Liver (tissue), 8 donors: ENCODE measurements at regions not wholly inside any gene's neighbourhood (a gene's known extent, or its start where the extent isn't known, plus 50 kb on each side); places are given as distances from the start of the nearest gene placed in this dataset.

Experiments
- DNase-seq: peaks from one replicate; pipeline ENCODE4 v3.0.0-alpha.2; 2017; ENCODE audit warnings: low spot score
- H3K27ac ChIP-seq, 2 donors: one replicate each; pipeline ENCODE4 v1.7.0; 2013; ENCODE audit warnings: inconsistent platforms in 2 of 2, low read length in 2 of 2, control low read depth in 1 of 2, low read depth in 1 of 2, mild to moderate bottlenecking in 1 of 2
- H3K27me3 ChIP-seq, 4 donors: one replicate each; pipeline versions ENCODE4 v1.6.1 to v1.7.0; 2013; ENCODE audit warnings: low read length in 3 of 4, inconsistent platforms in 1 of 4, mild to moderate bottlenecking in 1 of 4, moderate library complexity in 1 of 4; ENCODE audit not compliant: control insufficient read depth in 4 of 4, insufficient read depth in 4 of 4
- H3K36me3 ChIP-seq, 4 donors: one replicate each; pipeline versions ENCODE4 v1.6.1 to v1.7.0; 2013; ENCODE audit warnings: low read length in 3 of 4, mild to moderate bottlenecking in 3 of 4, low read depth in 1 of 4, moderate library complexity in 1 of 4; ENCODE audit not compliant: control insufficient read depth in 4 of 4, insufficient read depth in 3 of 4
- H3K4me1 ChIP-seq, 4 donors: one replicate each; pipeline versions ENCODE4 v1.6.1 to v1.7.0; 2013; ENCODE audit warnings: low read length in 3 of 4, mild to moderate bottlenecking in 3 of 4, moderate library complexity in 1 of 4; ENCODE audit not compliant: control insufficient read depth in 4 of 4, insufficient read depth in 4 of 4
- H3K4me3 ChIP-seq, 3 donors: one replicate each; pipeline versions ENCODE4 v1.6.1 to v1.7.0; 2013; ENCODE audit warnings: low read length in 3 of 3, control low read depth in 1 of 3, low read depth in 1 of 3, mild to moderate bottlenecking in 1 of 3
- H3K9ac ChIP-seq, 2 donors: one replicate each; pipeline ENCODE4 v1.7.0; 2013; ENCODE audit warnings: low read length in 2 of 2, mild to moderate bottlenecking in 2 of 2, moderate library complexity in 2 of 2, control low read depth in 1 of 2, low read depth in 1 of 2
- H3K9me3 ChIP-seq, 4 donors: one replicate each; pipeline versions ENCODE4 v1.6.1 to v1.7.0; 2013; ENCODE audit warnings: low read length in 3 of 4; ENCODE audit not compliant: control insufficient read depth in 4 of 4
- EGR1 ChIP-seq, 2 donors: IDR thresholded peaks; 2 replicates each; pipeline ENCODE4 v1.6.1; 2016 to 2018; ENCODE audit warnings: antibody characterized with exemption in 2 of 2, low read depth in 2 of 2
- FOXA1 ChIP-seq: IDR thresholded peaks from 2 replicates; pipeline ENCODE4 v1.6.1; 2016; ENCODE audit warnings: antibody characterized with exemption
- FOXA2 ChIP-seq: IDR thresholded peaks from 2 replicates; pipeline ENCODE4 v1.6.1; 2016; ENCODE audit warnings: antibody characterized with exemption
- GABPA ChIP-seq, 2 donors: IDR thresholded peaks in 1 of 2; conservative IDR thresholded peaks in 1 of 2; 2 replicates each; pipeline ENCODE4 v1.6.1; 2016; ENCODE audit warnings: antibody characterized with exemption in 2 of 2, mild to moderate bottlenecking in 1 of 2, moderate library complexity in 1 of 2
- HNF4A ChIP-seq, 2 donors: conservative IDR thresholded peaks; 2 replicates each; pipeline ENCODE4 v1.6.1; 2016; ENCODE audit warnings: antibody characterized with exemption in 2 of 2, mild to moderate bottlenecking in 2 of 2
- HNF4G ChIP-seq: IDR thresholded peaks from 2 replicates; pipeline ENCODE4 v1.6.1; 2016; ENCODE audit warnings: antibody characterized with exemption
- JUND ChIP-seq, 2 donors: IDR thresholded peaks; 2 replicates each; pipeline ENCODE4 v1.6.1; 2016; ENCODE audit warnings: antibody characterized with exemption in 2 of 2
- NR2F2 ChIP-seq: IDR thresholded peaks from 2 replicates; pipeline ENCODE4 v1.6.1; 2016; ENCODE audit warnings: antibody characterized with exemption
- RAD21 ChIP-seq, 2 donors: IDR thresholded peaks; 2 replicates each; pipeline ENCODE4 v1.6.1; 2016; ENCODE audit warnings: antibody characterized with exemption in 2 of 2, mild to moderate bottlenecking in 2 of 2
- REST ChIP-seq: IDR thresholded peaks from 2 replicates; pipeline ENCODE4 v1.6.1; 2016; ENCODE audit warnings: antibody characterized with exemption, mild to moderate bottlenecking
- RXRA ChIP-seq, 2 donors: IDR thresholded peaks; 2 replicates each; pipeline ENCODE4 v1.6.1; 2017 to 2018; ENCODE audit warnings: antibody characterized with exemption in 2 of 2, mild to moderate bottlenecking in 1 of 2
- SP1 ChIP-seq: IDR thresholded peaks from 2 replicates; pipeline ENCODE4 v1.6.1; 2018; ENCODE audit warnings: antibody characterized with exemption, mild to moderate bottlenecking
- TAF1 ChIP-seq: conservative IDR thresholded peaks from 2 replicates; pipeline ENCODE4 v1.6.1; 2016; ENCODE audit warnings: antibody characterized with exemption, mild to moderate bottlenecking
- YY1 ChIP-seq: IDR thresholded peaks from 2 replicates; pipeline ENCODE4 v1.6.1; 2016; ENCODE audit warnings: antibody characterized with exemption, mild to moderate bottlenecking
- ZBTB33 ChIP-seq: IDR thresholded peaks from 2 replicates; pipeline ENCODE4 v1.6.1; 2016; ENCODE audit warnings: antibody characterized with exemption
- WGBS: extraction: QIAGEN DNeasy Blood & Tissue Kit; methylation state at CpG from one replicate; pipeline ENCODE4 v1.1.7; 2013; 5-methylcytosine and 5-hydroxymethylcytosine counted together
- TF ChIP-seq, protein P1 (sequence below): IDR thresholded peaks from 2 replicates; pipeline ENCODE4 v1.6.1; 2016; ENCODE audit warnings: antibody characterized with exemption
- TF ChIP-seq, protein P2 (sequence below): fragments of 150-350 bp; IDR thresholded peaks from 2 replicates; pipeline ENCODE4 v1.5.1; 2017; ENCODE audit warnings: improper control_type of control experiment, low read depth, low read length; ENCODE audit not compliant: missing input control
- TF ChIP-seq, protein P3 (sequence below): IDR thresholded peaks from 2 replicates; pipeline ENCODE4 v1.6.1; 2016; ENCODE audit warnings: antibody characterized with exemption
- donor health status: healthy.
- donor health status: healthy.
- donor health status: healthy.
- donor health status: healthy.
- donor health status: healthy.

GRCh38 chr5:3715062-3715461, 119.4 kb downstream of the IRX1 start:
- Histone ChIP-seq H3K4me1 (no peaks in the 10 kb centered on the region), H3K36me3 (no peaks in the 10 kb centered on the region), H3K27ac (no peak overlapping the region), H3K4me3 (no peak overlapping the region), H3K9me3 (peaks cover 0 to 5% (median 0%) of the 10 kb centered on the region in 4 donors), H3K27me3 (no peaks in the 10 kb centered on the region), H3K9ac (no peak overlapping the region)
- no peak for DNase-seq
- TF ChIP-seq GABPA (IDR thresholded peaks at IDR 0.05 in 1 of 2, conservative IDR thresholded peaks at IDR 0.05 in 1 of 2) (no peak), NR2F2 (no peak), HNF4A (conservative IDR thresholded peaks at IDR 0.05) (no peak), ZBTB33 (no peak), FOXA1 (no peak)
- TF ChIP-seq, protein P1, sequence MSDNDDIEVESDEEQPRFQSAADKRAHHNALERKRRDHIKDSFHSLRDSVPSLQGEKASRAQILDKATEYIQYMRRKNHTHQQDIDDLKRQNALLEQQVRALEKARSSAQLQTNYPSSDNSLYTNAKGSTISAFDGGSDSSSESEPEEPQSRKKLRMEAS = no peak
- 66% methylated on average over 9 of the region's 9 CpGs for WGBS

- peaks cover 0 to 3% (median 0%) of the 10 kb centered on the region in 4 donors for H3K27me3 ChIP-seq
- no peaks in the 10 kb centered on the region for H3K4me1 ChIP-seq
- H3K9ac ChIP-seq = no peak overlapping the region
- H3K27ac ChIP-seq = no peak overlapping the region
- no peaks in the 10 kb centered on the region for H3K36me3 ChIP-seq
- 74% methylated on average over 8 of the region's 8 CpGs for WGBS
- H3K4me3 ChIP-seq = no peak overlapping the region
- DNase-seq = no peak
- H3K9me3 ChIP-seq = no peaks in the 10 kb centered on the region
- no peak for TF ChIP-seq HNF4A (conservative IDR thresholded peaks at IDR 0.05)
- TF ChIP-seq, protein P2, sequence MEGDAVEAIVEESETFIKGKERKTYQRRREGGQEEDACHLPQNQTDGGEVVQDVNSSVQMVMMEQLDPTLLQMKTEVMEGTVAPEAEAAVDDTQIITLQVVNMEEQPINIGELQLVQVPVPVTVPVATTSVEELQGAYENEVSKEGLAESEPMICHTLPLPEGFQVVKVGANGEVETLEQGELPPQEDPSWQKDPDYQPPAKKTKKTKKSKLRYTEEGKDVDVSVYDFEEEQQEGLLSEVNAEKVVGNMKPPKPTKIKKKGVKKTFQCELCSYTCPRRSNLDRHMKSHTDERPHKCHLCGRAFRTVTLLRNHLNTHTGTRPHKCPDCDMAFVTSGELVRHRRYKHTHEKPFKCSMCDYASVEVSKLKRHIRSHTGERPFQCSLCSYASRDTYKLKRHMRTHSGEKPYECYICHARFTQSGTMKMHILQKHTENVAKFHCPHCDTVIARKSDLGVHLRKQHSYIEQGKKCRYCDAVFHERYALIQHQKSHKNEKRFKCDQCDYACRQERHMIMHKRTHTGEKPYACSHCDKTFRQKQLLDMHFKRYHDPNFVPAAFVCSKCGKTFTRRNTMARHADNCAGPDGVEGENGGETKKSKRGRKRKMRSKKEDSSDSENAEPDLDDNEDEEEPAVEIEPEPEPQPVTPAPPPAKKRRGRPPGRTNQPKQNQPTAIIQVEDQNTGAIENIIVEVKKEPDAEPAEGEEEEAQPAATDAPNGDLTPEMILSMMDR = no peak
- TF ChIP-seq NR2F2 = no peak
- TF ChIP-seq, protein P1 = no peak
- TF ChIP-seq HNF4G = no peak
- TF ChIP-seq REST = no peak
- TF ChIP-seq RAD21 (IDR thresholded peaks at IDR 0.05) = no peak
- TF ChIP-seq, protein P3, sequence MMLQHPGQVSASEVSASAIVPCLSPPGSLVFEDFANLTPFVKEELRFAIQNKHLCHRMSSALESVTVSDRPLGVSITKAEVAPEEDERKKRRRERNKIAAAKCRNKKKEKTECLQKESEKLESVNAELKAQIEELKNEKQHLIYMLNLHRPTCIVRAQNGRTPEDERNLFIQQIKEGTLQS = no peak
- no peak for TF ChIP-seq ZBTB33
- no peak for TF ChIP-seq EGR1 (IDR thresholded peaks at IDR 0.05; ENCODE audit: low read depth in 2 of 2)
- TF ChIP-seq JUND (IDR thresholded peaks at IDR 0.05) = no peak
- TF ChIP-seq FOXA2 = no peak
- no peak for TF ChIP-seq TAF1
- TF ChIP-seq FOXA1 = no peak
- TF ChIP-seq GABPA (IDR thresholded peaks at IDR 0.05 in 1 of 2, conservative IDR thresholded peaks at IDR 0.05 in 1 of 2) = no peak
- TF ChIP-seq SP1 = no peak
- no peak for TF ChIP-seq YY1
- no peak for TF ChIP-seq RXRA (IDR thresholded peaks at IDR 0.05)
Observed at GRCh38 chr5:3729631-3730030, 134.0 kb downstream of the IRX1 start.
